H1 (cell line): ENCODE measurements at regions not wholly inside any gene's neighbourhood (a gene's known extent, or its start where the extent isn't known, plus 50 kb on each side); places are given as distances from the start of the nearest gene placed in this dataset.

Source experiments
- CTCF ChIA-PET: fragments of 300-600 bp; sonication (Branson Sonifier 250); formaldehyde crosslinking; loops from one replicate; lab custom pipeline; 2021; ENCODE audit not compliant: partially characterized antibody; lab: Charles Lee
- POLR2A ChIA-PET: fragments of 300-600 bp; sonication (Branson Sonifier 250); formaldehyde crosslinking; loops from one replicate; lab custom pipeline; 2021; ENCODE audit warnings: inconsistent platforms; ENCODE audit not compliant: partially characterized antibody; lab: Charles Lee
- DNase-seq, 2 experiments: peaks; one replicate each; pipeline versions ENCODE4 v3.0.0 to v3.0.0-alpha.2; 2010 to 2022; ENCODE audit warnings: low spot score in 2 of 2, low read depth in 1 of 2, mixed read lengths in 1 of 2
- FAIRE-seq: peaks from 2 replicates; lab custom pipeline; 2011; peaks lifted over from hg19 to GRCh38; lab: Jason Lieb, UNC
- H2AFZ ChIP-seq: 2 replicates; pipeline ENCODE4 v1.8.1; 2012; ENCODE audit warnings: low read length, inconsistent platforms
- H2AK5ac ChIP-seq: 2 replicates; pipeline ENCODE4 v1.6.1; 2013; ENCODE audit warnings: low read depth, low read length
- H2BK120ac ChIP-seq: replicated peaks from 2 replicates; pipeline ENCODE3; 2013; ENCODE audit warnings: low read depth, low read length, inconsistent platforms
- H2BK12ac ChIP-seq: 2 replicates; pipeline ENCODE4 v1.6.1; 2013; ENCODE audit warnings: low read depth, low read length
- H2BK15ac ChIP-seq: 2 replicates; pipeline ENCODE4 v1.6.1; 2013; ENCODE audit warnings: low read length
- H2BK20ac ChIP-seq: 2 replicates; pipeline ENCODE4 v1.6.1; 2013; ENCODE audit warnings: low read length
- H2BK5ac ChIP-seq: 2 replicates; pipeline ENCODE4 v1.6.1; 2013; ENCODE audit warnings: low read depth, low read length
- H3K14ac ChIP-seq: 2 replicates; pipeline ENCODE4 v1.6.1; 2013; ENCODE audit warnings: inconsistent platforms; ENCODE audit not compliant: insufficient read length
- H3K18ac ChIP-seq: 2 replicates; pipeline ENCODE4 v1.6.1; 2013; ENCODE audit warnings: low read length; ENCODE audit errors: extremely low read depth
- H3K23ac ChIP-seq: 2 replicates; pipeline ENCODE4 v1.6.1; 2013; ENCODE audit warnings: inconsistent platforms; ENCODE audit not compliant: insufficient read length
- H3K23me2 ChIP-seq: 2 replicates; pipeline ENCODE4 v1.6.1; 2013; ENCODE audit warnings: low read depth, low read length
- H3K27ac ChIP-seq: 2 replicates; pipeline ENCODE4 v1.6.1; 2011; ENCODE audit warnings: low read depth, low read length, inconsistent platforms
- H3K27me3 ChIP-seq, 4 experiments: replicated peaks in 1 of 4; 1 replicate in 1 of 4; 2 replicates in 3 of 4; pipeline versions ENCODE4 v1.6.1 to v1.8.1; 2011 to 2013; ENCODE audit warnings: low read length in 3 of 4, mild to moderate bottlenecking in 3 of 4, inconsistent platforms in 2 of 4, mixed read lengths in 2 of 4, moderate library complexity in 1 of 4; ENCODE audit not compliant: control insufficient read depth in 3 of 4, insufficient read depth in 3 of 4; ENCODE audit errors: extremely low read depth in 1 of 4
- H3K36me3 ChIP-seq, 4 experiments: 2 replicates each; pipeline versions ENCODE4 v1.6.1 to v1.8.1; 2011 to 2013; ENCODE audit warnings: mild to moderate bottlenecking in 4 of 4, low read length in 3 of 4, moderate library complexity in 2 of 4, control low read depth in 1 of 4, inconsistent platforms in 1 of 4; ENCODE audit not compliant: insufficient read depth in 4 of 4, control insufficient read depth in 2 of 4
- H3K4ac ChIP-seq: replicated peaks from 2 replicates; pipeline ENCODE3; 2013; ENCODE audit warnings: low read length, low read depth, mixed read lengths, inconsistent platforms; ENCODE audit not compliant: insufficient read length
- H3K4me1 ChIP-seq, 4 experiments: replicated peaks in 1 of 4; 1 replicate in 1 of 4; 2 replicates in 3 of 4; pipeline versions ENCODE4 v1.6.1 to v1.8.1; 2011 to 2013; ENCODE audit warnings: low read length in 3 of 4, inconsistent platforms in 2 of 4, mixed read lengths in 1 of 4; ENCODE audit not compliant: insufficient read depth in 4 of 4, control insufficient read depth in 3 of 4
- H3K4me2 ChIP-seq, 2 experiments: 2 replicates each; pipeline versions ENCODE4 v1.6.1 to v1.8.1; 2011 to 2013; ENCODE audit warnings: low read depth in 2 of 2, low read length in 2 of 2, control low read depth in 1 of 2, inconsistent platforms in 1 of 2, mild to moderate bottlenecking in 1 of 2; ENCODE audit not compliant: insufficient read depth in 1 of 2
- H3K4me3 ChIP-seq, 4 experiments: fragments of 200-600, 300-600 bp in 1 of 4; sonication (generic), shearing (Covaris generic), sonication (Bioruptor Twin) in 1 of 4; 2 replicates each; pipeline versions ENCODE4 v1.5.1 to v1.8.1; 2011 to 2016; ENCODE audit warnings: low read length in 4 of 4, low read depth in 3 of 4, control low read depth in 2 of 4, inconsistent platforms in 2 of 4, mild to moderate bottlenecking in 2 of 4, mixed read lengths in 1 of 4, moderate library complexity in 1 of 4; ENCODE audit not compliant: insufficient read depth in 2 of 4; ENCODE audit errors: extremely low read depth in 1 of 4
- H3K56ac ChIP-seq: replicated peaks from 2 replicates; pipeline ENCODE3; 2013; ENCODE audit warnings: low read depth, mild to moderate bottlenecking, mixed read lengths, low read length, inconsistent platforms; ENCODE audit not compliant: insufficient read length
- H3K79me1 ChIP-seq: 2 replicates; pipeline ENCODE4 v1.6.1; 2013; ENCODE audit warnings: low read depth, low read length, control low read depth
- H3K79me2 ChIP-seq, 2 experiments: 2 replicates each; pipeline versions ENCODE4 v1.6.1 to v1.8.1; 2012 to 2013; ENCODE audit warnings: low read length in 2 of 2, mild to moderate bottlenecking in 2 of 2, inconsistent platforms in 1 of 2; ENCODE audit not compliant: insufficient read depth in 2 of 2, control insufficient read depth in 1 of 2
- H3K9ac ChIP-seq, 4 experiments: replicated peaks in 1 of 4; 1 replicate in 1 of 4; 2 replicates in 3 of 4; pipeline versions ENCODE4 v1.6.1 to v1.8.1; 2011 to 2013; ENCODE audit warnings: low read depth in 3 of 4, low read length in 3 of 4, control low read depth in 2 of 4, mild to moderate bottlenecking in 2 of 4, moderate library complexity in 2 of 4, inconsistent platforms in 1 of 4; ENCODE audit errors: extremely low read depth in 1 of 4
- H3K9me3 ChIP-seq, 2 experiments: 2 replicates each; pipeline versions ENCODE4 v1.6.1 to v1.8.1; 2012 to 2013; ENCODE audit warnings: mild to moderate bottlenecking in 2 of 2, moderate library complexity in 2 of 2, control low read depth in 1 of 2, inconsistent platforms in 1 of 2, low read depth in 1 of 2, low read length in 1 of 2, mixed read lengths in 1 of 2; ENCODE audit not compliant: insufficient read depth in 2 of 2
- H4K20me1 ChIP-seq, 2 experiments: replicated peaks in 1 of 2; 2 replicates each; pipeline versions ENCODE3 to v1.8.1; 2011 to 2013; ENCODE audit warnings: inconsistent platforms in 2 of 2, low read length in 2 of 2, mild to moderate bottlenecking in 1 of 2; ENCODE audit not compliant: insufficient read depth in 2 of 2, control insufficient read depth in 1 of 2
- H4K5ac ChIP-seq: 2 replicates; pipeline ENCODE4 v1.6.1; 2013; ENCODE audit warnings: low read length, low read depth, mixed read lengths, inconsistent platforms; ENCODE audit not compliant: insufficient read length
- H4K8ac ChIP-seq: 2 replicates; pipeline ENCODE4 v1.8.0; 2013; ENCODE audit warnings: mild to moderate bottlenecking, moderate library complexity, low read length, inconsistent platforms; ENCODE audit not compliant: insufficient read depth; ENCODE audit errors: extremely low read depth
- H4K91ac ChIP-seq: replicated peaks from 2 replicates; pipeline ENCODE3; 2013; ENCODE audit warnings: low read length, mixed read lengths, inconsistent platforms; ENCODE audit not compliant: insufficient read length
- EP300 ChIP-seq, 2 experiments: IDR thresholded peaks; 1 replicate in 1 of 2; 2 replicates in 1 of 2; pipeline ENCODE4 v1.6.1; 2011 to 2012; ENCODE audit warnings: low read depth in 2 of 2, low read length in 2 of 2, mild to moderate bottlenecking in 2 of 2, borderline replicate concordance in 1 of 2, inconsistent platforms in 1 of 2, moderate library complexity in 1 of 2
- FOSL1 ChIP-seq: IDR thresholded peaks from 2 replicates; pipeline ENCODE4 v1.6.1; 2011; ENCODE audit warnings: mild to moderate bottlenecking, low read depth, low read length, moderate library complexity; ENCODE audit not compliant: insufficient read depth
- JUND ChIP-seq: IDR thresholded peaks from 2 replicates; pipeline ENCODE4 v1.6.1; 2011; ENCODE audit warnings: mild to moderate bottlenecking, improper control_type of control experiment, low read length
- KDM1A ChIP-seq: fragments of 200-600, 300-600 bp; sonication (generic); IDR thresholded peaks from 2 replicates; pipeline ENCODE4 v1.7.1; 2016; ENCODE audit warnings: mild to moderate bottlenecking, low read length, borderline replicate concordance
- RBBP5 ChIP-seq: IDR thresholded peaks from 2 replicates; pipeline ENCODE4 v1.7.1; 2012; ENCODE audit warnings: low read depth, mild to moderate bottlenecking, inconsistent platforms, low read length, moderate library complexity, borderline replicate concordance
- RFX5 ChIP-seq: IDR thresholded peaks from 2 replicates; pipeline ENCODE4 v1.6.1; 2011; ENCODE audit warnings: low read depth, low read length, improper control_type of control experiment, borderline replicate concordance
- SIX5 ChIP-seq: IDR thresholded peaks from 2 replicates; pipeline ENCODE4 v1.6.1; 2011; ENCODE audit warnings: mild to moderate bottlenecking, low read depth, low read length
- SP1 ChIP-seq: IDR thresholded peaks from 2 replicates; pipeline ENCODE4 v1.6.1; 2011; ENCODE audit warnings: low read depth, low read length
- SP4 ChIP-seq: IDR thresholded peaks from 2 replicates; pipeline ENCODE4 v1.6.1; 2012; ENCODE audit warnings: low read length, inconsistent platforms
- TAF1 ChIP-seq: IDR thresholded peaks from 2 replicates; pipeline ENCODE4 v1.6.1; 2011; ENCODE audit warnings: mild to moderate bottlenecking, low read depth, low read length
- TEAD4 ChIP-seq: IDR thresholded peaks from 2 replicates; pipeline ENCODE4 v1.6.1; 2012; ENCODE audit warnings: low read depth, low read length, inconsistent platforms, mixed read lengths
- ZNF274 ChIP-seq: IDR thresholded peaks from 2 replicates; pipeline ENCODE4 v1.7.0; 2012; ENCODE audit warnings: low read length, borderline replicate concordance; ENCODE audit errors: extremely low read depth
- WGBS, 2 experiments: shearing (Covaris generic) in 1 of 2; methylation state at CpG; one replicate each; pipeline versions ENCODE4 v1.1.6 to v1.1.7; 2013 to 2015; ENCODE audit warnings: low lambda C conversion rate in 2 of 2, mixed read lengths in 2 of 2, inconsistent platforms in 1 of 2, low coverage in 1 of 2, missing lambda C conversion rate in 1 of 2; ENCODE audit not compliant: insufficient replicate concordance in 2 of 2, insufficient coverage in 1 of 2, insufficient read length in 1 of 2; ENCODE audit errors: extremely low coverage in 1 of 2, missing lambda C conversion rate in 1 of 2; 5-methylcytosine and 5-hydroxymethylcytosine counted together
- TF ChIP-seq, protein P1 (sequence below): IDR thresholded peaks from 2 replicates; pipeline ENCODE4 v1.6.1; 2012; ENCODE audit warnings: inconsistent platforms
- TF ChIP-seq, protein P2 (sequence below): IDR thresholded peaks from 2 replicates; pipeline ENCODE4 v1.6.1; 2011; ENCODE audit warnings: low read depth, mild to moderate bottlenecking, low read length; ENCODE audit not compliant: insufficient read depth

DNA sequence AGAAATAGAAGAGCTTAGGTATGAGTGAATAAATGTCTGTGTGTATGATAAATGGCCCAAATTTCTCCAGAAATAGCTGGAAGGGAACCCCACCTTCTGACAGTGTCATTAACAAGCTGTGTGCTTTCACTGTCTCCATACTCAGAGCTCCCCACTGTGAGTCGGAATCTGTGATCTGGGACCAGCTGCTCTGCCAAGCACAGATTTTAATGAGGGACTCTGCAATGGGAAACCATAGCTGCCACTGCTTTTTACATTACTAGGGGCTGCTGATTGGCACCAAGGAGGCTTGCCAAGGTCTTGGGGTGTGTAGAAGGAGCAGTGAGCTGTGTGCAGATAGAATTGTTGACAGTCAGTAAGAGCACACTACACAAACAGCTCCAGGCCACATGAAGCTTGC, 244.2 kb upstream of the CCDC196 start:
- Histone ChIP-seq H2BK20ac (no peak overlapping the region), H3K27me3 (no peaks in the 10 kb centered on the region), H3K79me2 (no peaks in the 10 kb centered on the region), H2BK15ac (no peak overlapping the region), H2AFZ (no peak overlapping the region), H4K20me1 (no peaks in the 10 kb centered on the region), H2BK5ac (no peak overlapping the region), H3K4me1 (peaks cover 0 to 3% (median 0%) of the 10 kb centered on the region in 4 experiments; a peak in 2 of 7 replicates), H2BK12ac (no peak overlapping the region), H3K4me3 (no peak overlapping the region), H3K23me2 (no peaks in the 10 kb centered on the region), H2BK120ac (no peak overlapping the region), H3K23ac (no peak overlapping the region), H3K9ac (no peak overlapping the region), H4K91ac (no peak overlapping the region), H3K27ac (no peak overlapping the region), H2AK5ac (no peak overlapping the region), H3K4me2 (no peak overlapping the region), H4K8ac (no peak overlapping the region; the same call in 1 of the 2 replicates), H3K14ac (no peak overlapping the region), H3K4ac (no peak overlapping the region), H3K79me1 (no peaks in the 10 kb centered on the region), H4K5ac (no peak overlapping the region), H3K56ac (no peak overlapping the region), H3K18ac (no peak overlapping the region), H3K9me3 (no peaks in the 10 kb centered on the region), H3K36me3 (no peaks in the 10 kb centered on the region)
- FAIRE-seq (no peak), DNase-seq (no peak)
- ChIA-PET CTCF (interaction anchor here (0.6 kb wide), 2 partner anchors 1096 to 1533 kb away, joined by 3 read pairs; no protein-coding TSS in a partner anchor), POLR2A (no interaction called here)
- WGBS, 2 experiments: 100% methylated on average over 1 of the region's 1 CpG; no CpG with 5 or more reads in 1 of the 2 experiments
- no peak for TF ChIP-seq TEAD4
- TF ChIP-seq TAF1: no peak
- no peak for TF ChIP-seq EP300 (IDR thresholded peaks at IDR 0.05; ENCODE audit: borderline replicate concordance in 1 of 2, low read depth in 2 of 2, low read length in 2 of 2)
- TF ChIP-seq, protein P1, sequence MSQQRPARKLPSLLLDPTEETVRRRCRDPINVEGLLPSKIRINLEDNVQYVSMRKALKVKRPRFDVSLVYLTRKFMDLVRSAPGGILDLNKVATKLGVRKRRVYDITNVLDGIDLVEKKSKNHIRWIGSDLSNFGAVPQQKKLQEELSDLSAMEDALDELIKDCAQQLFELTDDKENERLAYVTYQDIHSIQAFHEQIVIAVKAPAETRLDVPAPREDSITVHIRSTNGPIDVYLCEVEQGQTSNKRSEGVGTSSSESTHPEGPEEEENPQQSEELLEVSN: no peak
- TF ChIP-seq SP1: no peak
- TF ChIP-seq FOSL1: no peak
- no peak for TF ChIP-seq JUND
- no peak for TF ChIP-seq SIX5
- TF ChIP-seq RFX5: no peak
- TF ChIP-seq, protein P2, sequence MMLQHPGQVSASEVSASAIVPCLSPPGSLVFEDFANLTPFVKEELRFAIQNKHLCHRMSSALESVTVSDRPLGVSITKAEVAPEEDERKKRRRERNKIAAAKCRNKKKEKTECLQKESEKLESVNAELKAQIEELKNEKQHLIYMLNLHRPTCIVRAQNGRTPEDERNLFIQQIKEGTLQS: no peak
- TF ChIP-seq SP4: no peak
- no peak for TF ChIP-seq RBBP5
- TF ChIP-seq ZNF274: no peak
- no peak for TF ChIP-seq KDM1A
